ENCODE measurements at regions not wholly inside any gene's neighbourhood (a gene's known extent, or its start where the extent isn't known, plus 50 kb on each side); places are given as distances from the start of the nearest gene placed in this dataset.
A peak's percentile ranks its signal among the peaks of the same experiment; 100 is the strongest.

- peak in 1 of 3 donors; percentile 3 for DNase-seq (ENCODE audit: low read depth in 2 of 3, low spot score in 2 of 3)
Observed at GRCh38 chr14:101359221-101360053, 201.9 kb upstream of the DIO3 start.

DNA sequence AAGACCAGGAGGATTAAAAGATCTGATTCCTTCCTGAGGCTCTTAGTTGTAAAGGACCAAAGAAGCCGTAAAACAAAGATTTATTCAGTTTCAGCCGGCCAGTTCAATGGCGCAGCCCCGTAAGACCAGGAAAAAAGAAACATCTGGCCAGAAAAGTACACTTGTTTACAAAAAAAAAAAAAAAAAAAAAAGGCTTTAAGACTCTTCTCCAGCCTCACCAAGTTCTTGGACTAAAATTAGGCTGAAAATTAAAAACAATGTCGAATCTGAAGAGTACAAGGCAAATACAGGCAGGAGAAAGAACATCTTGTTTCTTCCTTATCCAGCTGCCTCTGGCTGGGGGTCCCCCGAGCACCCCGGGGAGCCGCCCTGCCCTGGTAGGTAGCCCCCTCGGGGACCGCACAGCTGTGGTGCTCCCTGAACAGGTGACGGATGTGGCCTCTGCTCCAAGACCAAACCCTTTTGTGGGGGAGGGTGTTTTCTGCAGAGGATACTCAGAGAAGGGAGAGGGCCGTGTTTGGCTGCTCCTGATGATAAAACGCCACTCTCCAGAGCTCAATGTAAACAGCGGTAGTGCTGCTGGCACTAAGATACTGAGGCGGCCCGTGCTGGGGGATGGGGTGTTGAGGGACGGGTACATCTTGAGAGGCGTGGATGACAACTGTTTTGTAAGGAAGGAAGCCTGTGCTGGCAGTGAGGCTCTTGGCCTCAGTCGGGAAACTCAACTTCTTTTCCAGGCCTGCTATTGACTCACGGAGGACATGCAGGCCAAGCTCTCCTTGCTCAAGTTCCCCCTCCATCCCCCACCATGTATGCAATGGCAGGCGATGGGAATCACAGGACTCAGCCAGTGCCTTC, 201.0 kb upstream of the DIO3 start:
- DNase-seq (ENCODE audit: low read depth in 2 of 3, low spot score in 2 of 3), result peak in 1 of 3 donors; percentile 5

DNA sequence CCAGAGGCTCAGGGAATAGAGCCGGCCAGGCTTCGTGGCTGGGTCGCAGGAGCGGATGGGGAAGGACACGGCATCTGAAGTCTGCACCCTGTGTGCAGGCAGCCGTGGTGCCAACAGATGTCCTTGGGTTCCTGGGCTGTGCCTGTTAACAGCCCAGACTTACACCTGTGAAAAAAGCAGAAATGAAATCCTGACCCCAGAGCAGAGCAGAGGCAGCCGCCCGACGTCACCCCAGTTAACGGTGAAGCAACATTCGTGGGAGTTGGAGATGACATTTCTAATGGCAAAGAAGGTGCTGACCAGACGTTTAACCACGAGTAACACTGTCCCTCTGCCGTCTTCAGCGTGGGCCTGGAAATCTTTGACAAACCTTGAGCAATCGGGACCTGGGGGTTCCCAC, 200.3 kb upstream of the DIO3 start:
- no peak for DNase-seq (ENCODE audit: low read depth in 2 of 3, low spot score in 2 of 3)

DNA sequence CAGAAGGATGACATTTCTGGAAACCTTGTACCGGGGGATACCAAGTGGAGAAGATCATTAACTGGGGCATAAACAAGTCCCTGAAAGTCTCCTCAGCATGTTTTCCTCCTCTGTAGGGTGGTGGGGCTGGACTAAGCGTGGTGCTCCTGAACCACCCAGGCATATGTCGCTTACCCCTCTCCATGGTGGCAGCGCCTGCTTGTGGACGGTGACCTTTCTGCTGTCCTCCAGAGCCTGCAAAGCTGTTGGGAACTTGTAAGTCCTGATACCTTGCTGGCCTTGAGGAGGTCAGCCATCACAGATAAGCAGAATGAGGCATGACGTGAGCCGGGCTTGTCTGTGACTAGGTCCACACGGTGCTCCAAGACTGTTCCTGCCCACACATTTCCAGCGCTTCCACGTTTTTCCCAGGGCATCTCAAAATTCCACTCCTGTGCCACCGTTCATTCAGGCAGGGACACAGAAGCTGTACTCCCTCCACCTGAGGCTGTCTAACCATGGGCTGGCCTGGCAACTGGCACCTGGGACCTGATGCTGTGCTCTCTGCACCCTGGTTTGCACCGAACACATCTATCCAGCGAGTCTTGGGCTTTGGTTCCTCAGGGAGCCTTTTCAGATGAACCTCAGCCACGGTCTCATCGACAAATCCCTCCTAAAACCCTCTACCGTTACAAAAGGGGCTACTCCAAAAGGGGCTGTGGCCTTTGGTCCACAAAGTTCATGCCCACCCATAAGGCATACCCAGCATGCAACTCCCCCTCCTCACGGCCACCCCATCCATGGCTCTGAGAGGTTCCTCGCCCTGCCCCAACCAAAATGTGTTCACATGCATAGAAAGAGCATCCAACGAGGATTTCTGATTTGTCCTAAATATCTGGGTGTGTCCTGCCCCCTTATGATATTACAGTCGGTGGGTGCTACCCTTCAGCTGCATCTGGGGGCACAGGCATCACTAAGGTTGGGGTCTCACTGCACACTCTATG, 199.6 kb upstream of the DIO3 start:
- no peak for DNase-seq (ENCODE audit: low read depth in 2 of 3, low spot score in 2 of 3)

GRCh38 chr14:101362529-101363260, 198.6 kb upstream of the DIO3 start:
- DNase-seq (ENCODE audit: low read depth in 2 of 3, low spot score in 2 of 3), result no peak

GRCh38 chr14:101363261-101363555, 198.1 kb upstream of the DIO3 start:
- DNase-seq (ENCODE audit: low read depth in 2 of 3, low spot score in 2 of 3), result no peak

- no peak for DNase-seq (ENCODE audit: low read depth in 2 of 3, low spot score in 2 of 3)
Observed at GRCh38 chr14:101363880-101364391, 197.4 kb upstream of the DIO3 start.

DNA sequence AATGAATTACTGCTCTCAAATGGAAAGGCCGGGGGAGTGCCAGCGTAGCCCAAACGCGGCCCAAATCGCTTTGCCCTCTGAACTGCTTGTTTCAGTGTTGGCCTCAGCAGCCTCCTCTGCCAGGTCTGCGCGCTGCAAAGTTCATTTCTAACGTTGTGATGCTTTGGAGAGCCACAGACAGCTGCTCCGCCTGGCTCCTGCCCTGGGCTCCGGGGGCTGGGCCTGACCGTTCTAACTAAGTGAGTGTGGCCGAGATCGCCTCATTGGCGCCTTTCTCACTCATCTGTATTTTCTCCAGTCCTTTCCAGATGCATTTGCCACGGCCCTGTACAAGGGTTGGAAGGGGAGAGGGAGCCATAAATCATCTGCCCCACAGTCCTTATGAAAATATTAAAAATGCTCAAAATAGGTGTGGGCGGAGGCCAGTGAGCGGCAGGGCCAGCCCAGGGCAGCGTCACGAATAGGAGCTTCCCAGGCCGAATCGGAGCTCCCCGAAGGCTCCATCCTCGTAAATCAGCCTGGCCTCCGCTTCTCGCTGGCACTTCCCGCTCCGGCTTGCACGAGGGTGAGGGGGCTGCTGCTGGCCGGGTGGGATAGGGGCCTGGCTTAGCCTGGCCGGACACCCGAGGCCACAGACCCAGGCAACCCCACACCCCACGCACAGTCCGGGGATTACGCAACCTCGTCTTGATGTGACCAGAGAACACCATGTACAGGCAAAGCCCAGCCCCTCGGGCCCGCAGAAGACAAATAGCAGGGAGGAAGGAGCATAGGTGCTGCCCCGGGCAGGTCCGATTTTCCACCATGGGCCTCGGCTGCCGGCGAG, 196.6 kb upstream of the DIO3 start:
- no peak for DNase-seq (ENCODE audit: low read depth in 2 of 3, low spot score in 2 of 3)

GRCh38 chr14:101365329-101366158, 195.8 kb upstream of the DIO3 start:
- DNase-seq (ENCODE audit: low read depth in 2 of 3, low spot score in 2 of 3), result no peak

GRCh38 chr14:101367421-101368261, 193.7 kb upstream of the DIO3 start:
- DNase-seq (ENCODE audit: low read depth in 2 of 3, low spot score in 2 of 3), result no peak

DNA sequence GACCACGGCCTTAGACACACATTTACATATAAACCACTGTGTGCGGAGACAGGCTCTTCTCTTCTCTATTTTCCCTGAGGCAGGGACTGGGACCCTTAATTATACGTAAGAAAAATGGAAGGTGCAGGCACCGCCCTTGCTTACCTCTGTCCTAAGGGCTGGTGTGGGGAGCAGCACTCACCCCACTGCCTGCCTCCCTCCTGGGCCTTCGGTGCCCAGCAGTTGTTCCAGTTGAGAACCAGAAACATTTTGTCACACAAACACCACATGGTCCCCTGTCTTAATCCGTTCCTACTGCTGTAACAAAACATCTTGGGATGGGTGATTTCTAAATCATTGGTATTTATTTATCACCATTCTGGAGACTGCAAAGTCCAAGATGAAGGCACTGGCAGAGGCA, 192.7 kb upstream of the DIO3 start:
- DNase-seq (ENCODE audit: low read depth in 2 of 3, low spot score in 2 of 3), result no peak

DNA sequence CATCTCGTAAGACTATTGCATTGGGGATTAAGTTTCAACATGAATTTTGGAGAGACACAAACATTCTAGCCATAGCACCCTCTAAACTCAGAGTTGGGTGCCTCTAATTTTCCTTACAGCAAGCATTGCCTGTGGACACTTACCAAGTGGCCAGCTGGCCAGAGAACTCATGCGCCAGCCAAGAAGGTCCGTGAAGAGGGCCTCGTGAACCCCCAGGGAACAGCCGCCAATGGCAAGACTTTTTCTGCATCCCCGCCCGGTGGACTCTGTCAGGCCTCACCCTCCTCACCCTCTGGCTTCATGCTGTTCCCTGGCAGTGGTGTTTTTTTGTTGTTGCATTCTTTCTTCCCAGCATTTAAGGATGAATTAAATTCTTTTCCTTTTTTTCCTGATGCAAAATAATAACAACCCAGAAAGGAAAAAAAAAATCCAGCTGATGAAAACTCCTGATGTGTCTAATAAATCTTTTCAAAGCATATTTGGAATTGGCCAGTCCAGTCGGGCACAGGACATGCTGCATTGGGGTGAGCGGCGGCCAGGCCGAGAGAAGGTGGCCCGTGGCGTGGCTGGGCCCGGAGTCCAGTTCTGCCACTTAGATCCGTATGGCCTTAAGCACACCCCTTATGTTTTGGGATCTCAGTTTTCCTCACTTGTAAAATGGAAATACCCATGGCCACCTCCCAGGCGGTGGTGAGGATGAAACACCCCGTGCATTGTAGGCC, 191.9 kb upstream of the DIO3 start:
- no peak for DNase-seq (ENCODE audit: low read depth in 2 of 3, low spot score in 2 of 3)

DNA sequence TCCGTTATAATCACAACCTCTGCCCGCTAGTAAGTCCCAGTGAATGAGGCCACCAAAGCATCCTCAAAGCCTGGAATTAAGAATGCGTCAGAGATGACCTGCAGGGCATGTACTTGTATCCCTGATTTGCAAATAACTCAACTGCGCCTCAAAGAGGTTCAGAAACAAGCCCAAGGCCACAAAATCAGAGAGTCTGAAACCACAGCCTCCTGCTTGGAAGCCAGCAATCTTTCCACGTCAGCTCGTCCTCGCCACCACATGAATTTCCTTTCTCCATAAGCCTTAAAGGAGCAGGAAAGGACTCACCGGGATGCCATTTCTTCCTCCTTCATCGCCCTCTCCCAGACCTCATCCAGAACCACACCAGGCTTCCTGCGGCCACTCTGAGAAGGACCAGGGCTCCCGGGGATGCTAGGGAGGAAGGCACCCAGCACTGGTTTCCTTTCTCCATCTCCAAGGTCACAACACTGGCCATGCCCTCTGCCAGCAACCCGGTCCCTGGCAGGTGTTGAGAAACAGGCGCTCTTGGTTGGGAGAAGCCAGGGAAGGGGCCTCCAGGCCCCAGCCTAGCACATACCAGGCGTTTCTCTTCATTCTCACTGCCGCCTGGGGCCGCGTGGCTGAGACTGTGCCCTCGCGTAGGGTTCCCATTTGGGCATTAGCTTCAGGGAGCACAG, 191.2 kb upstream of the DIO3 start:
- no peak for DNase-seq (ENCODE audit: low read depth in 2 of 3, low spot score in 2 of 3)

DNA sequence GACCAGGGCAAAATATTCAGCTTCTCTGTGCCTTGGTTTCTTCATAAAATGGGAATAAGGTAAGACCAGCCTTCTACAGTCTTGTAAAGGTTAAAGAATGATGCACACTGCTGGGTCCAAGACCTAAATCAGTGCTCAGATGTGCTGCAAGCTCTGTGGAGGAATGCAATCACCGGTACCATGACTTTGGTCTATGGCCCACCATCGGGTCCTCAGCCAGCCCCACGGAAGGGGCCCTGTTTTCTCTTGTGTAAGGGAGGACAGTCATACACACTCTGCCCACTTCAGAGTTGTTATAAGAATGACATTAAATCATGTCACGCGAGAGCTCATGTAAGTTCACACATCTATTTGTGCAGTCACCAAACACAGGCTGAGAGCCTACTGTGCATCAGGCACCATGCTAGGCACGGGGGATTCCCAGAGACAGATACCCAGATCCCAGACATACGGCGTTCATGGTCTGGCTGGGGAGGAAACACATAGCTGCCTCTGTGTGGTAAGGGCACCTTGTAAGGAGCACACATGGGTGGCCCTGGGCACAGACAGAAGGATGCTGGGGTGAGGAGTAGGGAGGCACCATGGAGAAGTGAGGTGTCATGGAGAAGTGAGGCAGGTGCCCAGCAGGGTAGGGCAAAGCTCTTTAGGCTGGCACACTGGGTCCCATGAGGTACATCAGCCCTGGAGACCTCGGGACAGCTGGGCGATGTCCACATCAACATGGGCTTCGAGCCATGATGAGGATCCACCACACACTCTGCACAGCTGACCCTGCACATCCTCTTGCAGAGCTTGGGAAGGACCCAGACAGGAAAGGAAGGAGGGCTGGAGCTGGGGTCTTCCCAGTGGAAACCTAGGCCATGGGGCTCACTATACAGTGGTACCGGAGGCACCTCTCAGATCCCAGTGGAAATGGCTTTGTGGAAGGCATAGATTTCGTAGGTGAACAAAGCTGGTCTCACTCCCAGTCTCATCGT, 190.4 kb upstream of the DIO3 start:
- no peak for DNase-seq (ENCODE audit: low read depth in 2 of 3, low spot score in 2 of 3)
